ENCODE measurements at regions not wholly inside any gene's neighbourhood (a gene's known extent, or its start where the extent isn't known, plus 50 kb on each side); places are given as distances from the start of the nearest gene placed in this dataset.
"Not testable (repeated sequence)": the region's sequence is repeated elsewhere in the genome, so short reads cannot be mapped to it uniquely, and the experiment has no call there.

- ChIA-PET POLR2A (no interaction called here), CTCF (no interaction called here)
- WGBS (ENCODE audit: insufficient coverage) = 86% methylated on average over 2 of the region's 4 CpGs
- Histone ChIP-seq H3K36me3 (ENCODE audit: control insufficient read depth in 2 of 2, extremely low read depth in 1 of 2, insufficient read depth in 1 of 2, low read length in 1 of 2) (no peaks in the 10 kb centered on the region), H3K27ac (ENCODE audit: low read length) (no peak overlapping the region), H3K4me1 (ENCODE audit: control insufficient read depth in 1 of 2, extremely low read depth in 1 of 2, insufficient read depth in 2 of 2, low read length in 2 of 2) (no peaks in the 10 kb centered on the region), H3K27me3 (replicated peaks in 1 of 2; ENCODE audit: control insufficient read depth in 2 of 2, extremely low read depth in 1 of 2, insufficient read depth in 2 of 2, low read length in 1 of 2) (peaks cover 0 to 3% of the 10 kb centered on the region in 2 experiments), H3K9me3 (no peaks in the 10 kb centered on the region), H3K4me3 (ENCODE audit: control insufficient read depth in 1 of 2, extremely low read depth in 1 of 2, low read length in 1 of 2) (no peak overlapping the region)
- Mint-ChIP-seq H3K36me3 (no peaks in the 10 kb centered on the region), H3K4me1 (no peaks in the 10 kb centered on the region), H3K27me3 (no peaks in the 10 kb centered on the region), H3K27ac (no peak overlapping the region), H3K9me3 (no peaks in the 10 kb centered on the region), H3K4me3 (no peak overlapping the region)
- no peak for ATAC-seq (replicated peaks in 1 of 4)
- no peak for DNase-seq
Observed at GRCh38 chr14:38941488-38941887, 161.5 kb downstream of the SEC23A start.

- ATAC-seq (replicated peaks in 1 of 4); H3K4me3 Mint-ChIP-seq; H3K4me1 Mint-ChIP-seq; H3K27me3 ChIP-seq (replicated peaks in 1 of 2; ENCODE audit: control insufficient read depth in 2 of 2, extremely low read depth in 1 of 2, insufficient read depth in 2 of 2, low read length in 1 of 2); H3K36me3 ChIP-seq (ENCODE audit: control insufficient read depth in 2 of 2, extremely low read depth in 1 of 2, insufficient read depth in 1 of 2, low read length in 1 of 2); H3K4me3 ChIP-seq (ENCODE audit: control insufficient read depth in 1 of 2, extremely low read depth in 1 of 2, low read length in 1 of 2); H3K27ac Mint-ChIP-seq; H3K36me3 Mint-ChIP-seq; H3K9me3 Mint-ChIP-seq; H3K4me1 ChIP-seq (ENCODE audit: control insufficient read depth in 1 of 2, extremely low read depth in 1 of 2, insufficient read depth in 2 of 2, low read length in 2 of 2); CTCF ChIA-PET; H3K27ac ChIP-seq (ENCODE audit: low read length); DNase-seq; POLR2A ChIA-PET; H3K9me3 ChIP-seq: not testable (repeated sequence)
- WGBS (ENCODE audit: insufficient coverage) = 93% methylated on average over 2 of the region's 3 CpGs
- peaks cover 5 to 13% of the 10 kb centered on the region in 2 donors for H3K27me3 Mint-ChIP-seq
Observed at GRCh38 chr14:38932653-38933000, 170.4 kb downstream of the SEC23A start.

- Mint-ChIP-seq H3K36me3 (no peaks in the 10 kb centered on the region), H3K9me3 (no peaks in the 10 kb centered on the region), H3K27me3 (peaks cover 5 to 13% of the 10 kb centered on the region in 2 donors), H3K4me1 (no peaks in the 10 kb centered on the region), H3K4me3 (no peak overlapping the region), H3K27ac (no peak overlapping the region)
- Histone ChIP-seq H3K27ac (ENCODE audit: low read length) (no peak overlapping the region), H3K4me1 (ENCODE audit: control insufficient read depth in 1 of 2, extremely low read depth in 1 of 2, insufficient read depth in 2 of 2, low read length in 2 of 2) (no peaks in the 10 kb centered on the region), H3K4me3 (ENCODE audit: control insufficient read depth in 1 of 2, extremely low read depth in 1 of 2, low read length in 1 of 2) (no peak overlapping the region), H3K27me3 (replicated peaks in 1 of 2; ENCODE audit: control insufficient read depth in 2 of 2, extremely low read depth in 1 of 2, insufficient read depth in 2 of 2, low read length in 1 of 2) (peaks cover 0 to 7% of the 10 kb centered on the region in 2 experiments), H3K9me3 (no peaks in the 10 kb centered on the region), H3K36me3 (ENCODE audit: control insufficient read depth in 2 of 2, extremely low read depth in 1 of 2, insufficient read depth in 1 of 2, low read length in 1 of 2) (no peaks in the 10 kb centered on the region)
- DNase-seq (no peak), ATAC-seq (replicated peaks in 1 of 4) (no peak)
- WGBS (ENCODE audit: insufficient coverage) = 67% methylated on average over 2 of the region's 11 CpGs
- CTCF ChIA-PET = no interaction called here
- POLR2A ChIA-PET = no interaction called here
Observed at GRCh38 chr14:38931969-38932652, 170.9 kb downstream of the SEC23A start.

GRCh38 chr14:38930898-38931297, 172.1 kb downstream of the SEC23A start:
- no peak for DNase-seq
- peaks cover 0 to 7% of the 10 kb centered on the region in 2 experiments for H3K27me3 ChIP-seq (replicated peaks in 1 of 2; ENCODE audit: control insufficient read depth in 2 of 2, extremely low read depth in 1 of 2, insufficient read depth in 2 of 2, low read length in 1 of 2)
- Mint-ChIP-seq H3K27me3 (peaks cover 5 to 13% of the 10 kb centered on the region in 2 donors), H3K4me1 (no peaks in the 10 kb centered on the region), H3K36me3 (no peaks in the 10 kb centered on the region), H3K4me3 (no peak overlapping the region), H3K27ac (no peak overlapping the region), H3K9me3 (no peaks in the 10 kb centered on the region)
- no peaks in the 10 kb centered on the region for H3K4me1 ChIP-seq (ENCODE audit: control insufficient read depth in 1 of 2, extremely low read depth in 1 of 2, insufficient read depth in 2 of 2, low read length in 2 of 2)
- H3K4me3 ChIP-seq (ENCODE audit: control insufficient read depth in 1 of 2, extremely low read depth in 1 of 2, low read length in 1 of 2) = no peak overlapping the region
- no peak overlapping the region for H3K27ac ChIP-seq (ENCODE audit: low read length)
- no peaks in the 10 kb centered on the region for H3K36me3 ChIP-seq (ENCODE audit: control insufficient read depth in 2 of 2, extremely low read depth in 1 of 2, insufficient read depth in 1 of 2, low read length in 1 of 2)
- no peak for ATAC-seq (replicated peaks in 1 of 4)
- WGBS (ENCODE audit: insufficient coverage) = no CpG with 5 or more reads among the region's 1 CpG
- H3K9me3 ChIP-seq = no peaks in the 10 kb centered on the region
- POLR2A ChIA-PET = no interaction called here
- CTCF ChIA-PET = no interaction called here

GRCh38 chr14:38930022-38930421, 173.0 kb downstream of the SEC23A start:
- Histone ChIP-seq H3K36me3 (ENCODE audit: control insufficient read depth in 2 of 2, extremely low read depth in 1 of 2, insufficient read depth in 1 of 2, low read length in 1 of 2) (no peaks in the 10 kb centered on the region), H3K4me1 (ENCODE audit: control insufficient read depth in 1 of 2, extremely low read depth in 1 of 2, insufficient read depth in 2 of 2, low read length in 2 of 2) (no peaks in the 10 kb centered on the region), H3K9me3 (no peaks in the 10 kb centered on the region), H3K27me3 (replicated peaks in 1 of 2; ENCODE audit: control insufficient read depth in 2 of 2, extremely low read depth in 1 of 2, insufficient read depth in 2 of 2, low read length in 1 of 2) (peaks cover 0 to 7% of the 10 kb centered on the region in 2 experiments), H3K27ac (ENCODE audit: low read length) (no peak overlapping the region), H3K4me3 (ENCODE audit: control insufficient read depth in 1 of 2, extremely low read depth in 1 of 2, low read length in 1 of 2) (no peak overlapping the region)
- no peaks in the 10 kb centered on the region for H3K36me3 Mint-ChIP-seq
- no peak overlapping the region for H3K27ac Mint-ChIP-seq
- H3K9me3 Mint-ChIP-seq = no peaks in the 10 kb centered on the region
- H3K4me1 Mint-ChIP-seq = no peaks in the 10 kb centered on the region
- CTCF ChIA-PET = no interaction called here
- ATAC-seq (replicated peaks in 1 of 4) = no peak
- whole genome bisulfite sequencing (ENCODE audit: insufficient coverage) = 50% methylated on average over 1 of the region's 3 CpGs
- DNase-seq = no peak
- H3K4me3 Mint-ChIP-seq = no peak overlapping the region
- POLR2A ChIA-PET = no interaction called here
- peaks cover 5 to 13% of the 10 kb centered on the region in 2 donors for H3K27me3 Mint-ChIP-seq

- H3K27me3 ChIP-seq (replicated peaks in 1 of 2; ENCODE audit: control insufficient read depth in 2 of 2, extremely low read depth in 1 of 2, insufficient read depth in 2 of 2, low read length in 1 of 2) = peaks cover 0 to 7% of the 10 kb centered on the region in 2 experiments
- DNase-seq (no peak), ATAC-seq (replicated peaks in 1 of 4) (no peak)
- H3K27ac ChIP-seq (ENCODE audit: low read length) = no peak overlapping the region
- no peaks in the 10 kb centered on the region for H3K36me3 ChIP-seq (ENCODE audit: control insufficient read depth in 2 of 2, extremely low read depth in 1 of 2, insufficient read depth in 1 of 2, low read length in 1 of 2)
- no peak overlapping the region for H3K27ac Mint-ChIP-seq
- no peaks in the 10 kb centered on the region for H3K36me3 Mint-ChIP-seq
- no peaks in the 10 kb centered on the region for H3K4me1 ChIP-seq (ENCODE audit: control insufficient read depth in 1 of 2, extremely low read depth in 1 of 2, insufficient read depth in 2 of 2, low read length in 2 of 2)
- no peaks in the 10 kb centered on the region for H3K4me1 Mint-ChIP-seq
- ChIA-PET POLR2A (interaction anchor here in 1 of 2 donors (0.6 kb wide), 1 partner anchor 18 kb away, joined by 3 read pairs; no protein-coding TSS in a partner anchor), CTCF (no interaction called here)
- no peak overlapping the region for H3K4me3 ChIP-seq (ENCODE audit: control insufficient read depth in 1 of 2, extremely low read depth in 1 of 2, low read length in 1 of 2)
- no peaks in the 10 kb centered on the region for H3K9me3 Mint-ChIP-seq
- no peak overlapping the region for H3K4me3 Mint-ChIP-seq
- H3K27me3 Mint-ChIP-seq = peaks cover 5 to 13% of the 10 kb centered on the region in 2 donors
- H3K9me3 ChIP-seq = no peaks in the 10 kb centered on the region
Observed at GRCh38 chr14:38929416-38929815, 173.6 kb downstream of the SEC23A start.

GRCh38 chr14:38921893-38922292, 181.1 kb downstream of the SEC23A start:
- H3K27ac ChIP-seq (ENCODE audit: low read length); H3K27me3 ChIP-seq (replicated peaks in 1 of 2; ENCODE audit: control insufficient read depth in 2 of 2, extremely low read depth in 1 of 2, insufficient read depth in 2 of 2, low read length in 1 of 2); POLR2A ChIA-PET; H3K27ac Mint-ChIP-seq; H3K36me3 ChIP-seq (ENCODE audit: control insufficient read depth in 2 of 2, extremely low read depth in 1 of 2, insufficient read depth in 1 of 2, low read length in 1 of 2); H3K4me3 ChIP-seq (ENCODE audit: control insufficient read depth in 1 of 2, extremely low read depth in 1 of 2, low read length in 1 of 2); H3K9me3 ChIP-seq; H3K4me1 ChIP-seq (ENCODE audit: control insufficient read depth in 1 of 2, extremely low read depth in 1 of 2, insufficient read depth in 2 of 2, low read length in 2 of 2); H3K4me3 Mint-ChIP-seq; DNase-seq; ATAC-seq (replicated peaks in 1 of 4); CTCF ChIA-PET; H3K27me3 Mint-ChIP-seq; H3K4me1 Mint-ChIP-seq; H3K36me3 Mint-ChIP-seq; H3K9me3 Mint-ChIP-seq: not testable (repeated sequence)
- WGBS (ENCODE audit: insufficient coverage) = 85% methylated on average over 11 of the region's 11 CpGs
